H9 (cell line): ENCODE measurements at regions not wholly inside any gene's neighbourhood (a gene's known extent, or its start where the extent isn't known, plus 50 kb on each side); places are given as distances from the start of the nearest gene placed in this dataset.

Experiments
- DNase-seq: peaks from one replicate; pipeline ENCODE4 v3.0.0-alpha.2; 2017
- H2AFZ ChIP-seq: one replicate; pipeline ENCODE4 v1.6.1; 2013; ENCODE audit warnings: mild to moderate bottlenecking, low read length, control low read depth, moderate library complexity
- H2AK5ac ChIP-seq: 2 replicates; pipeline ENCODE4 v1.6.1; 2013; ENCODE audit warnings: low read length, control low read depth, mixed read lengths; ENCODE audit not compliant: insufficient read length
- H2BK120ac ChIP-seq: one replicate; pipeline ENCODE4 v1.6.1; 2013; ENCODE audit warnings: low read depth, mild to moderate bottlenecking, low read length, control low read depth, inconsistent platforms; ENCODE audit not compliant: poor library complexity, severe bottlenecking
- H2BK12ac ChIP-seq: 2 replicates; pipeline ENCODE4 v1.6.1; 2013; ENCODE audit warnings: low read length, control low read depth, mixed read lengths, low read depth; ENCODE audit not compliant: insufficient read length
- H2BK15ac ChIP-seq: 2 replicates; pipeline ENCODE4 v1.6.1; 2013; ENCODE audit warnings: low read depth, low read length, control low read depth
- H2BK20ac ChIP-seq: one replicate; pipeline ENCODE4 v1.6.1; 2013; ENCODE audit warnings: low read depth, mild to moderate bottlenecking, low read length, control low read depth, inconsistent platforms; ENCODE audit not compliant: poor library complexity, severe bottlenecking
- H2BK5ac ChIP-seq: 2 replicates; pipeline ENCODE4 v1.6.1; 2013; ENCODE audit warnings: low read length, control low read depth, mixed read lengths; ENCODE audit not compliant: insufficient read length
- H3K14ac ChIP-seq: 2 replicates; pipeline ENCODE4 v1.6.1; 2013; ENCODE audit warnings: low read length, control low read depth; ENCODE audit not compliant: insufficient read depth
- H3K18ac ChIP-seq: 2 replicates; pipeline ENCODE4 v1.6.1; 2013; ENCODE audit warnings: low read depth, mild to moderate bottlenecking, mixed read lengths, low read length, control low read depth; ENCODE audit not compliant: insufficient read length
- H3K23ac ChIP-seq: 2 replicates; pipeline ENCODE4 v1.6.1; 2013; ENCODE audit warnings: low read length, control low read depth, mixed read lengths, low read depth; ENCODE audit not compliant: insufficient read length
- H3K23me2 ChIP-seq: 2 replicates; pipeline ENCODE4 v1.6.1; 2013; ENCODE audit warnings: low read depth, mild to moderate bottlenecking, mixed read lengths, low read length, control low read depth; ENCODE audit not compliant: insufficient read length, poor library complexity, severe bottlenecking
- H3K27ac ChIP-seq: 2 replicates; pipeline ENCODE4 v1.5.1; 2013; ENCODE audit warnings: low read length, control low read depth, mixed read lengths, low read depth; ENCODE audit not compliant: insufficient read length
- H3K27me3 ChIP-seq: 2 replicates; pipeline ENCODE4 v1.6.1; 2013; ENCODE audit warnings: low read length, control low read depth, inconsistent platforms; ENCODE audit not compliant: insufficient read depth
- H3K4ac ChIP-seq: 2 replicates; pipeline ENCODE4 v1.6.1; 2013; ENCODE audit warnings: low read depth, mild to moderate bottlenecking, control low read depth, inconsistent platforms, low read length, moderate library complexity
- H3K4me1 ChIP-seq: 2 replicates; pipeline ENCODE4 v1.6.1; 2013; ENCODE audit warnings: low read length, control low read depth, inconsistent platforms; ENCODE audit not compliant: insufficient read depth
- H3K4me2 ChIP-seq: 2 replicates; pipeline ENCODE4 v1.6.1; 2013; ENCODE audit warnings: low read length, control low read depth, mixed read lengths; ENCODE audit not compliant: insufficient read length, insufficient read depth
- H3K56ac ChIP-seq: 2 replicates; pipeline ENCODE4 v1.6.1; 2013; ENCODE audit warnings: low read depth, mild to moderate bottlenecking, mixed read lengths, low read length, control low read depth; ENCODE audit not compliant: insufficient read length
- H3K79me1 ChIP-seq: 2 replicates; pipeline ENCODE4 v1.6.1; 2013; ENCODE audit warnings: low read depth, mild to moderate bottlenecking, moderate library complexity, low read length, control low read depth, inconsistent platforms; ENCODE audit not compliant: insufficient read depth, poor library complexity, severe bottlenecking
- H3K79me2 ChIP-seq: 2 replicates; pipeline ENCODE4 v1.6.1; 2013; ENCODE audit warnings: low read length, control low read depth, inconsistent platforms; ENCODE audit not compliant: insufficient read depth
- H3K9ac ChIP-seq: 2 replicates; pipeline ENCODE4 v1.6.1; 2013; ENCODE audit warnings: low read length, control low read depth, mixed read lengths; ENCODE audit not compliant: insufficient read length; ENCODE audit errors: extremely low read depth
- H3K9me3 ChIP-seq: one replicate; pipeline ENCODE4 v1.6.1; 2013; ENCODE audit warnings: low read depth, low read length, inconsistent platforms; ENCODE audit not compliant: control insufficient read depth
- H3T11ph ChIP-seq: one replicate; pipeline ENCODE4 v1.6.1; 2013; ENCODE audit warnings: mild to moderate bottlenecking, low read length, control low read depth, inconsistent platforms
- H4K20me1 ChIP-seq: one replicate; pipeline ENCODE4 v1.6.1; 2013; ENCODE audit not compliant: control insufficient read depth, insufficient read length, insufficient read depth
- H4K5ac ChIP-seq: 2 replicates; pipeline ENCODE4 v1.6.1; 2013; ENCODE audit warnings: low read depth, mild to moderate bottlenecking, mixed read lengths, low read length, control low read depth; ENCODE audit not compliant: insufficient read length
- H4K8ac ChIP-seq: replicated peaks from 2 replicates; pipeline ENCODE4 v1.6.1; 2013; ENCODE audit warnings: low read length, control low read depth, mixed read lengths, low read depth; ENCODE audit not compliant: insufficient read length
- H4K91ac ChIP-seq: 2 replicates; pipeline ENCODE4 v1.6.1; 2013; ENCODE audit warnings: low read depth, mild to moderate bottlenecking, moderate library complexity, mixed read lengths, low read length, control low read depth; ENCODE audit not compliant: insufficient read length
- H3K27ac Mint-ChIP-seq, 3 experiments: 2 replicates in 2 of 3; 3 replicates in 1 of 3; pipeline ENCODE4 v1.8.0; 2020 to 2021; ENCODE audit warnings: mixed read lengths in 3 of 3, mild to moderate bottlenecking in 1 of 3, moderate library complexity in 1 of 3
- H3K27me3 Mint-ChIP-seq: 2 replicates; pipeline ENCODE4 v1.8.0; 2021; ENCODE audit warnings: low read depth, mild to moderate bottlenecking, moderate library complexity, mixed read lengths
- H3K36me3 Mint-ChIP-seq, 3 experiments: 2 replicates in 2 of 3; 3 replicates in 1 of 3; pipeline ENCODE4 v1.8.0; 2020 to 2021; ENCODE audit warnings: low read depth in 3 of 3, mixed read lengths in 3 of 3; ENCODE audit not compliant: insufficient read depth in 1 of 3
- H3K4me1 Mint-ChIP-seq, 2 experiments: 2 replicates each; pipeline ENCODE4 v1.8.0; 2020; ENCODE audit warnings: mixed read lengths in 2 of 2
- H3K4me3 Mint-ChIP-seq, 2 experiments: 2 replicates in 1 of 2; 3 replicates in 1 of 2; pipeline ENCODE4 v1.8.0; 2020 to 2021; ENCODE audit warnings: mild to moderate bottlenecking in 2 of 2, mixed read lengths in 2 of 2, moderate library complexity in 1 of 2
- H3K9me3 Mint-ChIP-seq, 2 experiments: 2 replicates in 1 of 2; 3 replicates in 1 of 2; pipeline ENCODE4 v1.8.0; 2020; ENCODE audit warnings: mild to moderate bottlenecking in 2 of 2, mixed read lengths in 2 of 2, moderate library complexity in 1 of 2
- CTCF ChIP-seq: fragments of 200-600 bp; sonication (generic); conservative IDR thresholded peaks from 3 replicates; pipeline ENCODE4 v1.8.0; 2021; ENCODE audit warnings: antibody characterized with exemption, mild to moderate bottlenecking
- WGBS: extraction: QIAGEN DNeasy Blood & Tissue Kit; methylation state at CpG from one replicate; pipeline ENCODE4 v1.1.7; 2013; ENCODE audit warnings: missing lambda C conversion rate, low lambda C conversion rate, mixed read lengths; ENCODE audit not compliant: insufficient read length; ENCODE audit errors: extremely low coverage; 5-methylcytosine and 5-hydroxymethylcytosine counted together

GRCh38 chr10:76727038-76727437 is 910.6 kb downstream of the KCNMA1 start:
- WGBS, result no CpG with 5 or more reads among the region's 2 CpGs
- Mint-ChIP-seq H3K27ac (no peak overlapping the region), H3K27me3 (peaks cover 3% of the 10 kb centered on the region), H3K4me1 (no peaks in the 10 kb centered on the region), H3K4me3 (no peak overlapping the region), H3K36me3 (peaks cover 3 to 7% (median 4%) of the 10 kb centered on the region in 3 experiments; a peak in 4 of 7 replicates), H3K9me3 (peaks cover 7 to 12% of the 10 kb centered on the region in 2 experiments; a peak in 4 of 5 replicates)
- DNase-seq, result no peak
- no peaks in the 10 kb centered on the region for H3K27me3 ChIP-seq
- H3K18ac ChIP-seq, result no peak overlapping the region
- no peak overlapping the region for H3K9ac ChIP-seq
- H3K79me1 ChIP-seq, result no peaks in the 10 kb centered on the region
- no peak overlapping the region for H2BK15ac ChIP-seq
- H2BK20ac ChIP-seq, result no peak overlapping the region
- no peaks in the 10 kb centered on the region for H3K79me2 ChIP-seq
- H3K23ac ChIP-seq, result no peak overlapping the region
- no peak overlapping the region for H3T11ph ChIP-seq
- no peaks in the 10 kb centered on the region for H3K23me2 ChIP-seq
- no peak overlapping the region for H3K56ac ChIP-seq
- H2AFZ ChIP-seq, result no peak overlapping the region
- H3K27ac ChIP-seq, result no peak overlapping the region
- H3K4me2 ChIP-seq, result no peak overlapping the region
- no peak overlapping the region for H2BK12ac ChIP-seq
- H2BK5ac ChIP-seq, result no peak overlapping the region
- H4K5ac ChIP-seq, result no peak overlapping the region
- no peak overlapping the region for H2AK5ac ChIP-seq
- no peaks in the 10 kb centered on the region; the same call in 1 of the 2 replicates for H3K4me1 ChIP-seq
- no peak overlapping the region for H3K14ac ChIP-seq
- no peak overlapping the region for H3K4ac ChIP-seq
- TF ChIP-seq CTCF, result no peak
- no peaks in the 10 kb centered on the region for H3K9me3 ChIP-seq
- H4K20me1 ChIP-seq, result no peaks in the 10 kb centered on the region
- H2BK120ac ChIP-seq, result no peak overlapping the region
- H4K8ac ChIP-seq, result no peak overlapping the region
- H4K91ac ChIP-seq, result no peak overlapping the region
